Lung (tissue), 11 donors: ENCODE measurements at regions not wholly inside any gene's neighbourhood (a gene's known extent, or its start where the extent isn't known, plus 50 kb on each side); places are given as distances from the start of the nearest gene placed in this dataset.
A peak's percentile ranks its signal among the peaks of the same experiment; 100 is the strongest.

Experiments used
- ATAC-seq: fragments of 200-7000 bp; cut with Tn5 transposase; one replicate; pipeline ENCODE4 v1.9.1; 2020; ENCODE audit warnings: moderate number of reproducible peaks; ENCODE audit not compliant: insufficient read depth, low FRiP score
- DNase-seq, 3 donors: peaks; one replicate each; pipeline ENCODE4 v3.0.0-alpha.2; 2013 to 2017
- H3K27ac ChIP-seq, 2 donors: one replicate each; pipeline ENCODE4 v1.5.1; 2013; ENCODE audit warnings: mild to moderate bottlenecking in 2 of 2, moderate library complexity in 2 of 2, control low read depth in 1 of 2, inconsistent platforms in 1 of 2, low read depth in 1 of 2, low read length in 1 of 2
- H3K27me3 ChIP-seq, 3 donors: one replicate each; pipeline ENCODE4 v1.5.1; 2013; ENCODE audit warnings: low read length in 2 of 3; ENCODE audit not compliant: control insufficient read depth in 3 of 3, insufficient read depth in 3 of 3
- H3K36me3 ChIP-seq, 4 donors: one replicate each; pipeline ENCODE4 v1.5.1; 2013; ENCODE audit warnings: low read length in 4 of 4, mild to moderate bottlenecking in 1 of 4, moderate library complexity in 1 of 4; ENCODE audit not compliant: control insufficient read depth in 4 of 4, insufficient read depth in 4 of 4
- H3K4me1 ChIP-seq, 5 donors: one replicate each; pipeline ENCODE4 v1.5.1; 2013; ENCODE audit warnings: low read length in 5 of 5, mild to moderate bottlenecking in 2 of 5, moderate library complexity in 1 of 5; ENCODE audit not compliant: control insufficient read depth in 5 of 5, insufficient read depth in 5 of 5
- H3K4me3 ChIP-seq: one replicate; pipeline ENCODE4 v1.5.1; 2013; ENCODE audit warnings: mild to moderate bottlenecking, control low read depth, moderate library complexity
- H3K9ac ChIP-seq, 2 donors: one replicate each; pipeline ENCODE4 v1.5.1; 2013; ENCODE audit warnings: low read length in 2 of 2, control low read depth in 1 of 2; ENCODE audit not compliant: insufficient read depth in 1 of 2
- H3K9me3 ChIP-seq, 4 donors: one replicate each; pipeline ENCODE4 v1.5.1; 2013; ENCODE audit warnings: low read length in 3 of 4, mild to moderate bottlenecking in 1 of 4, moderate library complexity in 1 of 4; ENCODE audit not compliant: control insufficient read depth in 4 of 4, insufficient read depth in 3 of 4
- CTCF ChIP-seq: IDR thresholded peaks from 2 replicates; pipeline ENCODE4 v1.5.1; 2012; ENCODE audit warnings: mild to moderate bottlenecking; ENCODE audit errors: control extremely low read depth, extremely low read depth
- WGBS, 2 donors: extraction: QIAGEN DNeasy Blood & Tissue Kit; methylation state at CpG; one replicate each; pipeline ENCODE4 v1.1.7; 2013; 5-methylcytosine and 5-hydroxymethylcytosine counted together
- donor health status: control.
- donor health status: control.
- donor health status: Bipolar disorder and iron deficiency.
- donor health status: healthy.
- donor health status: DM: yes; HTN: yes; CAD: no.

GRCh38 chr1:229199261-229200243 lies 71.4 kb upstream of the RAB4A start:
- H3K27me3 ChIP-seq = no peaks in the 10 kb centered on the region
- peaks cover 0 to 3% (median 0%) of the 10 kb centered on the region in 4 donors for H3K9me3 ChIP-seq
- H3K4me3 ChIP-seq = no peak overlapping the region
- no peak overlapping the region for H3K27ac ChIP-seq
- WGBS, 2 donors = 46 to 48% methylated on average over 16 of the region's 16 CpGs
- ATAC-seq (peak; percentile 39), DNase-seq (peak; percentile 29 to 68 (median 36))
- no peak for TF ChIP-seq CTCF
- H3K9ac ChIP-seq = no peak overlapping the region
- H3K36me3 ChIP-seq = no peaks in the 10 kb centered on the region
- peaks cover 0 to 17% (median 6%) of the 10 kb centered on the region in 5 donors for H3K4me1 ChIP-seq

- H3K27ac ChIP-seq = no peak overlapping the region
- no peak for ATAC-seq
Measured at GRCh38 chr1:229203030-229203751, 67.7 kb upstream of the RAB4A start.

GRCh38 chr1:229203991-229204632 lies 66.8 kb upstream of the RAB4A start:
- H3K36me3 ChIP-seq = no peaks in the 10 kb centered on the region
- peaks cover 0 to 3% (median 0%) of the 10 kb centered on the region in 4 donors for H3K9me3 ChIP-seq
- H3K27ac ChIP-seq = no peak overlapping the region
- no peak overlapping the region for H3K9ac ChIP-seq
- H3K27me3 ChIP-seq = no peaks in the 10 kb centered on the region
- H3K4me3 ChIP-seq = no peak overlapping the region
- DNase-seq = no peak
- WGBS, 2 donors = 91 to 95% methylated on average over 11 of the region's 11 CpGs
- peaks cover 0 to 29% (median 14%) of the 10 kb centered on the region in 5 donors for H3K4me1 ChIP-seq
- TF ChIP-seq CTCF = no peak
- no peak for ATAC-seq

More at GRCh38 chr1:229203030-229203751, 67.7 kb upstream of the RAB4A start:
- Histone ChIP-seq H3K9ac (no peak overlapping the region), H3K27me3 (no peaks in the 10 kb centered on the region), H3K4me3 (no peak overlapping the region), H3K9me3 (peaks cover 0 to 3% (median 0%) of the 10 kb centered on the region in 4 donors), H3K4me1 (peaks cover 0 to 29% (median 14%) of the 10 kb centered on the region in 5 donors), H3K36me3 (no peaks in the 10 kb centered on the region)
- TF ChIP-seq CTCF = no peak
- WGBS, 2 donors = 90 to 94% methylated on average over 5 of the region's 5 CpGs
- DNase-seq = peak; percentile 82 to 90 (median 88)
